SJSA1 (cell line): ENCODE measurements at regions not wholly inside any gene's neighbourhood (a gene's known extent, or its start where the extent isn't known, plus 50 kb on each side); places are given as distances from the start of the nearest gene placed in this dataset.

Source experiments
- DNase-seq, 2 experiments: peaks; one replicate each; pipeline ENCODE4 v3.0.0-alpha.2; 2015 to 2020; ENCODE audit warnings: low spot score in 2 of 2, low read depth in 1 of 2
- H3K27ac ChIP-seq: fragments of 250-450 bp; sonication (Bioruptor Pico); 2 replicates; pipeline ENCODE4 v1.5.1; 2020; ENCODE audit warnings: mild to moderate bottlenecking, moderate library complexity
- H3K27me3 ChIP-seq: fragments of 250-450 bp; sonication (Bioruptor Pico); replicated peaks from 2 replicates; pipeline ENCODE4 v1.5.1; 2020; ENCODE audit warnings: mild to moderate bottlenecking, moderate library complexity
- H3K36me3 ChIP-seq: fragments of 250-450 bp; sonication (Bioruptor Pico); 2 replicates; pipeline ENCODE4 v1.5.1; 2020; ENCODE audit warnings: mild to moderate bottlenecking
- H3K4me1 ChIP-seq: fragments of 250-450 bp; sonication (Bioruptor Pico); replicated peaks from 2 replicates; pipeline ENCODE4 v1.6.1; 2021; ENCODE audit warnings: mild to moderate bottlenecking
- H3K4me3 ChIP-seq: fragments of 250-450 bp; sonication (Bioruptor Pico); 2 replicates; pipeline ENCODE4 v1.5.1; 2020; ENCODE audit warnings: mild to moderate bottlenecking
- H3K9me3 ChIP-seq: fragments of 250-450 bp; sonication (Bioruptor Pico); replicated peaks from 2 replicates; pipeline ENCODE4 v1.5.1; 2020; ENCODE audit warnings: mild to moderate bottlenecking

GRCh38 chr11:119474682-119475596 lies 52.0 kb upstream of the THY1 start:
- peak; percentile 31 to 54 for DNase-seq
- Histone ChIP-seq H3K4me3 (no peak overlapping the region), H3K4me1 (peaks cover 13% of the 10 kb centered on the region), H3K27me3 (no peaks in the 10 kb centered on the region), H3K27ac (no peak overlapping the region), H3K36me3 (no peaks in the 10 kb centered on the region), H3K9me3 (no peaks in the 10 kb centered on the region)

DNA sequence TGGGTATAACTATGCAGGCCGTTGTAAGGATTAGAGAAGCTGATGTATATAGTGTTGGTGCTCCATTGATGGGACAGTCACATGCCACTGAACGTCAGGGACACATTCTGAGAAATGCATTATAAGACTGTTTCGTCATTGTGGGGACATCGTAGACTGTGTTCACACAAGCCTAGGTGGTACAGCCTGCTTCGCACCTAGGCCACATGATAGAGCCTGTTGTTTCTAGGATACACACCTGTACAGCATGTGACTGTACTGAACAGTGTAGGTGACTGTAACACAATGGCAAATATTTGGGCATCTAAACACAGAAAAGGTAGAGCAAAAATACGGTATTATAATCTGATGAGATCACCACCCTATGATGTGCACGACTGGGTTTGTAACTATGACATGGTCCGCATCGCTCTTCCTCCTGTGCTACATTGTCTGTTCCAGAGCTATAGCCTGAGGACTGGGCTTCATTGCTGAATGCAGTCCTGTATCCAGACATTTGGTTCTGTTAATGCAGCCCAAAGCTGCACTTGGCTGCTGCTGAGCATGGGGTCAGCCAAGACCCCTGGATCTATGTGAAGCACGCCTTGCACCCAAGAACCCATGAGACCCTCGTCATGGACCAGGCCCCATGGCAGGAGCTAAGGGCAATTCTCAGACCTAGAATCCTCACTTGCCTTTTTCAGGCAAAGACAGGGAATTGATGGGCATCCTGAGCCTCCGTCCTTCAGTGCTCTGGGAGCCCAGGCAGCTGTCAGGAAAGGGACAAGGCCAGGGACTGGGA lies 51.1 kb upstream of the THY1 start:
- DNase-seq: no peak
- H3K4me3 ChIP-seq: no peak overlapping the region
- no peaks in the 10 kb centered on the region for H3K27me3 ChIP-seq
- H3K9me3 ChIP-seq: no peaks in the 10 kb centered on the region
- no peak overlapping the region for H3K27ac ChIP-seq
- H3K36me3 ChIP-seq: no peaks in the 10 kb centered on the region
- peaks cover 14% of the 10 kb centered on the region for H3K4me1 ChIP-seq

DNA sequence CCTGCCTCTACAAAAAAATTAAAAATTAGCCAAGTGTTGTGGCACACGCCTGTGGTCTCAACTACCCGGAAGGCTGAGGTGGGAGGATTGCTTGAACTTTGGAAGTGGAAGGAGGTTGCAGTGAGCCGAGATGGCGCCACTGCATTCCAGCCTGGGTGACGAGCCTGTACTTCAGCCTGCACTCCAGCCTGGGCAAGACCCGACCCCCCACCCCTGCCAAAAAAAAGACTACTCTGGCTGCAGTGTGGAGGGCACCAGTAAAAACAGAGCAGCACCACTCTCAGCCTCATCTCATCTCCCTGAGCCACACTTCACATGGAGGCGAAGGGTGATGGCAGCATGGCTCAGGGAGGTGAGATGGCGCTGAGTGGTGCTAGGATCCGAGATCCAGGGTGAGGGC lies 50.3 kb upstream of the THY1 start:
- no peak for DNase-seq
- Histone ChIP-seq H3K27me3 (no peaks in the 10 kb centered on the region), H3K9me3 (no peaks in the 10 kb centered on the region), H3K4me3 (no peak overlapping the region), H3K27ac (no peak overlapping the region), H3K36me3 (no peaks in the 10 kb centered on the region), H3K4me1 (peaks cover 14% of the 10 kb centered on the region)

- Histone ChIP-seq H3K27me3 (no peaks in the 10 kb centered on the region), H3K4me1 (peaks cover 14% of the 10 kb centered on the region), H3K9me3 (no peaks in the 10 kb centered on the region), H3K36me3 (no peaks in the 10 kb centered on the region), H3K27ac (no peak overlapping the region), H3K4me3 (no peak overlapping the region)
- peak in 1 of 2 experiments; percentile 24 for DNase-seq
Measured at GRCh38 chr11:119472856-119473222, 49.9 kb upstream of the THY1 start.
